HG03457 (cell line): ENCODE measurements at regions not wholly inside any gene's neighbourhood (a gene's known extent, or its start where the extent isn't known, plus 50 kb on each side); places are given as distances from the start of the nearest gene placed in this dataset.
"Not testable (repeated sequence)": the region's sequence is repeated elsewhere in the genome, so short reads cannot be mapped to it uniquely, and the experiment has no call there.

ENCODE experiments used
- ATAC-seq: cut with Tn5 transposase; IDR thresholded peaks from one replicate; pipeline ENCODE4 v1.9.1; 2021; ENCODE audit warnings: moderate number of reproducible peaks; ENCODE audit not compliant: unreplicated experiment

- peak; percentile 92 for ATAC-seq
Measured at GRCh38 chr7:149714081-149714909, 59.1 kb downstream of the ZNF467 start.

GRCh38 chr7:149713731-149714068, 59.7 kb downstream of the ZNF467 start:
- ATAC-seq: no peak

- ATAC-seq: no peak
Measured at GRCh38 chr7:149713061-149713730, 60.2 kb downstream of the ZNF467 start.

- no peak for ATAC-seq
Measured at GRCh38 chr7:149708026-149708425, 65.4 kb downstream of the ZNF467 start.

GRCh38 chr7:149707448-149707886, 65.9 kb downstream of the ZNF467 start:
- no peak for ATAC-seq

GRCh38 chr7:149706398-149706797, 67.0 kb downstream of the ZNF467 start:
- ATAC-seq: no peak

- ATAC-seq: no peak
Measured at GRCh38 chr7:149704507-149704906, 68.9 kb downstream of the ZNF467 start.

- no peak for ATAC-seq
Measured at GRCh38 chr7:149703044-149703650, 70.2 kb downstream of the ZNF467 start.

GRCh38 chr7:149701495-149702240, 71.7 kb downstream of the ZNF467 start:
- ATAC-seq: no peak

GRCh38 chr7:149697767-149698166, 75.6 kb downstream of the ZNF467 start:
- ATAC-seq: not testable (repeated sequence)

GRCh38 chr7:149696280-149696679, 77.1 kb downstream of the ZNF467 start:
- no peak for ATAC-seq

- no peak for ATAC-seq
Measured at GRCh38 chr7:149692557-149692982, 80.8 kb downstream of the ZNF467 start.

GRCh38 chr7:149692056-149692455, 81.3 kb downstream of the ZNF467 start:
- no peak for ATAC-seq

GRCh38 chr7:149690688-149691446, 82.5 kb downstream of the ZNF467 start:
- no peak for ATAC-seq

- ATAC-seq: no peak
Measured at GRCh38 chr7:149689291-149689721, 84.1 kb downstream of the ZNF467 start.

- ATAC-seq: no peak
Measured at GRCh38 chr7:149688836-149689235, 84.6 kb downstream of the ZNF467 start.

GRCh38 chr7:149687820-149688219, 85.6 kb downstream of the ZNF467 start:
- ATAC-seq: not testable (repeated sequence)

GRCh38 chr7:149686449-149686848, 86.9 kb downstream of the ZNF467 start:
- ATAC-seq: no peak

- ATAC-seq: no peak
Measured at GRCh38 chr7:149686011-149686410, 87.4 kb downstream of the ZNF467 start.

- no peak for ATAC-seq
Measured at GRCh38 chr7:149685455-149685854, 87.9 kb downstream of the ZNF467 start.
